Gastrocnemius medialis (tissue), 4 donors: ENCODE measurements at regions not wholly inside any gene's neighbourhood (a gene's known extent, or its start where the extent isn't known, plus 50 kb on each side); places are given as distances from the start of the nearest gene placed in this dataset.

Experiments used
- POLR2A ChIP-seq, 2 donors: fragments of 450-650 bp; IDR thresholded peaks; one replicate each; pipeline ENCODE4 v1.6.1; 2017; ENCODE audit warnings: antibody characterized with exemption in 2 of 2, mild to moderate bottlenecking in 2 of 2, moderate library complexity in 2 of 2
- TF ChIP-seq, protein P1 (sequence below), 5 experiments: fragments of 450-650 bp in 3 of 5; fragments of 200-600 bp in 2 of 5; sonication (generic) in 2 of 5; IDR thresholded peaks in 4 of 5; conservative IDR thresholded peaks in 1 of 5; 1 replicate in 4 of 5; 2 replicates in 1 of 5; pipeline ENCODE4 v1.5.1; 2016 to 2019; ENCODE audit warnings: antibody characterized with exemption in 5 of 5, mild to moderate bottlenecking in 3 of 5, moderate library complexity in 3 of 5

DNA sequence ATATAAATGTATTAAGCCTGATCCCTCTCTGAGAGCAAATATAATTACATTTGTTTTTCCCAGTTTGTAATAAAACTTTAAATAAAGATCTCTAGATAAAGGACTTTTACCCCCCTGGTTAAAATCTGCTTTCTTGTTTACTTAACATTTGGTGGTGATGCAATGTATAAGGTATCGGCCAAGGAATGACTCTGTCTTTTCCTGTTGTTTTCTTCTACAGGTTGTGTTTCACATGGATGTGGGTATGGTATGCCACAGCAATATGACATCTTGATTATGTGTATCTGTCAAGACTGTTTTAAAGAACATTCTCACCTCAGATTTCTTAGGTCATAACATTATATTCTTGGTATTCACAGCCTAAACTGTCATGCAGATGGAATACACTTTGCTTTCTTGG lies 210.6 kb upstream of the NOVA1 start:
- TF ChIP-seq, protein P1, sequence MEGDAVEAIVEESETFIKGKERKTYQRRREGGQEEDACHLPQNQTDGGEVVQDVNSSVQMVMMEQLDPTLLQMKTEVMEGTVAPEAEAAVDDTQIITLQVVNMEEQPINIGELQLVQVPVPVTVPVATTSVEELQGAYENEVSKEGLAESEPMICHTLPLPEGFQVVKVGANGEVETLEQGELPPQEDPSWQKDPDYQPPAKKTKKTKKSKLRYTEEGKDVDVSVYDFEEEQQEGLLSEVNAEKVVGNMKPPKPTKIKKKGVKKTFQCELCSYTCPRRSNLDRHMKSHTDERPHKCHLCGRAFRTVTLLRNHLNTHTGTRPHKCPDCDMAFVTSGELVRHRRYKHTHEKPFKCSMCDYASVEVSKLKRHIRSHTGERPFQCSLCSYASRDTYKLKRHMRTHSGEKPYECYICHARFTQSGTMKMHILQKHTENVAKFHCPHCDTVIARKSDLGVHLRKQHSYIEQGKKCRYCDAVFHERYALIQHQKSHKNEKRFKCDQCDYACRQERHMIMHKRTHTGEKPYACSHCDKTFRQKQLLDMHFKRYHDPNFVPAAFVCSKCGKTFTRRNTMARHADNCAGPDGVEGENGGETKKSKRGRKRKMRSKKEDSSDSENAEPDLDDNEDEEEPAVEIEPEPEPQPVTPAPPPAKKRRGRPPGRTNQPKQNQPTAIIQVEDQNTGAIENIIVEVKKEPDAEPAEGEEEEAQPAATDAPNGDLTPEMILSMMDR (IDR thresholded peaks at IDR 0.05 in 4 of 5, conservative IDR thresholded peaks at IDR 0.05 in 1 of 5): no peak
- TF ChIP-seq POLR2A (IDR thresholded peaks at IDR 0.05): no peak
